ENCODE measurements at regions not wholly inside any gene's neighbourhood (a gene's known extent, or its start where the extent isn't known, plus 50 kb on each side); places are given as distances from the start of the nearest gene placed in this dataset.

DNA sequence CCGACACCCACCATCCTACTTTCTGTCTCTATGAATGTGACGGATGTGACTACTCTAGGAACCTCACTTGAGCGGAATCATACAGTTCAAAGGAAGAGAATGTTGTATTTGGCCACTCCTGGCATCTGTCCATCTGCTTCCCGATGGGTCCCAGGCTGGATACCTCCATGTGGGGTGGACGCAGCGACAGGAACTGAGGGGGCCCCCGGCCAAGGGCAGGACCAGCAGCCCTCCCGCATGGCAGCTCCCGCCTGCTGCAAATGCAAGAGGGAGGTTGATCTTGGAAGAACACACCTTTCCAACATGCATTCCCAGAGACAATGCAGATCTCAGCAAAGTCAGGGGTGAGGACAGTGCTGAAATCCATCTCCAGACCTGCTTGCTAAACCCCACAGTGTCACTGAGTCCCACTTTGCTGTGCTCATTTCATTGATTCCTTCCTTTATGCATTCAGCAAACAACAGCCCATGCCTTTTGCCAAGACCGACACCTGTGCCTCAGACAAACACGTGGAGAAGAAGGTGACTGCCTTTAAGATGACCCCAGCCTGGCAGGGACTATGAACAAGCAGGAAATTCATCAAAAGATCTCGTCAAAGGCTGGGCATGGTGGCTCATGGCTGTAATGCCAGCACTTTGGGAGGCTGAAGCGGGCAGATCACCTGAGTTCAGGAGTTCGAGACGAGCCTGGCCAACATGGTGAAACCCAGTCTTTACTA, 246.2 kb downstream of the CTTN start:
- DNase-seq, result no peak

DNA sequence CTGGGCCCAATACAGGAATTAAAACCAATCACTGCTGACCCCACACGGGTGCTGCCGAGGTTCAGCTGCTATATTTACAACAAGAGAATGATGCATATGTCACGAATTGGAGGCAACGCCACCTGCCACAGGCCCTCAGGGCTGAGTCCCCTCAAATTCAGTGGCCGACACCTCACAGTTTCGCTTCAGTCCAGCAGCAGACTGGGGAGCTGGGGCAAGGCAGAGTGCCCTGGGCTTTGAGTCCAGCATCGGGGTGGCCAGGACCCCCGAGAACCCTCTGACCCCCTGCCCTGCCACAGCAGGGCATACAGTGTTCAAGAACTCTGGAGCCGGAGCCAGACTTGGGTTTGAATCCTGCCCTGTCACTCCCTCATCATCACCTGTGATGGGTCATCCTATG, 247.2 kb downstream of the CTTN start:
- DNase-seq, result no peak

DNA sequence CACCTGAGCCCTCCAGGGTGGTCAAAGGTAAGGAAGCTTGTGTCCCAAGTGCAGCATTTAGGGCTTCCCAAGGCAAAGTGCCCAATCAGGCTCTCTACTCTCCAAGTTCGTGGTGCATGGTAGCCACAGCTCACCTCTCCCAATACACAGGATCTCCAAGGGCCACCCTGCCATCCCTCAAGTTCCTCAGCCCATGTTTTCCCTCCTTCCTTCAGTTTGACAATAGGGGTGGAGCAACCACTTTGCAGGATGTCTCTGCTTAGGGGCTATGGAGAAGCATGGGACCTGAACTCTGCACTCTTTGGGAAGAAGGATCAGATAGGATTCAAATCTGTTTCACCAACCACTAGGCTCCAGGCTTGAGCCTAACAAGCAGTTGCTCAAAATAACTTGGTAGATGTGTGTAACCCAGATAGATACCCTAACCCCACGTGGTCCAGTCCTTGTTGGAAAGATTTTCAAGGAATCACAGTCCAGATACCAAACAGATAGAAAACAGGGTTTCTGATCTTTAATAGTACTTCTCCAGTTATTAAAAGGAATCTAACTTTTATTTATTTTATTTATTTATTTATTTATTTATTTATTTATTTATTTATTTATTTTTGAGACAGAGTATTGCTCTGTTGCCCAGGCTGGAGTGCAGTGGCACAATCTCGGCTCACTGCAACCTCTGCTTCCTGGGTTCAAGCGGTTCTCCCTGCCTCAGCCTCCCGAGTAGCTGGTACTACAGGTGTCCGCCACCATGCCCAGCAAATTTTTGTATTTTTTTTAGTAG, 248.1 kb downstream of the CTTN start:
- DNase-seq, result no peak

DNA sequence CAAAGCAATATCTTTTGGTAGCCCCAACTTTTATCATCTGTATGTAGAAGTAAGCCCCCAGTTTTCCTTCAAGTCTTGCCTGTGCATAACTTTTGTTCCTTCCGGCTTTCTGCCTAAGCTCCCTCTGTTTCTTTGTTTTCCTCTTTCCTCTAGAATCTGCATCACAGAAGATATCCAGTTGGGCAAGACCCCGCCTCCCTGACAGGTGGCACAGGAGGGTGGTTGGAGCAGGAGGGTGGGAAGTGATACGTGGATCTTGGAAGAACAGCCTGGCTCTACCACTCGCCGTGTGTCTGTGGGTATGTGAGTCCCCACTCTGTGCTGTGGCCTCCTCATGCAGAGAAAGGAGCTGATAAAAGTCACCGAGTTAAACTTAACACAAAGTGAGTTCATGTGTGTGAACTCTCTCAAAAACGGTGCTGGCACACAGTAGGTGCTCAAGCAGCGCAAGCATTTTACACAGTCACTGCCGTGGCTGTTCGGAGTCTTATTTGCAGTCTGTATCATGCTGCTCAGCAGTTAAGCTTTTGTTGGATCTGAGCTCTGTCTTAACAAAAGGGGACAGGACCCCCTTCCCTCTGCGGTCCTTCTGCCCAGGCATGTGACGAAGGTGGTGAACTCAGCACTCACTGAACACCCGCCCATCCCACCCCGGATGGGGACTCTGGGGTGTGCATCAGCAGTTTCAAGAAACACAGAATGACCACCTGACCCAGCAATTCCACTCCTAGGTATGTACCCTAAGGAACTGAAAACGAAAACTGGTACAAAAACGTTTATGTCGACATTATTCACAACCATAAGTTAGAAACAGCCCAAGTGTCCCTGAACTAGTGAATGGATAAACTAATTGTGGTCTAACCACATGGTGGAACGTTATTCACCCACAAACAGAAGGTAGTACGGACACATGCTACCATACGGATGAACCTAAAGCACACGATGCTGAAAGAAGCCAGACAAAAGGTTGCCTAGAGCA, 249.1 kb downstream of the CTTN start:
- no peak for DNase-seq

DNA sequence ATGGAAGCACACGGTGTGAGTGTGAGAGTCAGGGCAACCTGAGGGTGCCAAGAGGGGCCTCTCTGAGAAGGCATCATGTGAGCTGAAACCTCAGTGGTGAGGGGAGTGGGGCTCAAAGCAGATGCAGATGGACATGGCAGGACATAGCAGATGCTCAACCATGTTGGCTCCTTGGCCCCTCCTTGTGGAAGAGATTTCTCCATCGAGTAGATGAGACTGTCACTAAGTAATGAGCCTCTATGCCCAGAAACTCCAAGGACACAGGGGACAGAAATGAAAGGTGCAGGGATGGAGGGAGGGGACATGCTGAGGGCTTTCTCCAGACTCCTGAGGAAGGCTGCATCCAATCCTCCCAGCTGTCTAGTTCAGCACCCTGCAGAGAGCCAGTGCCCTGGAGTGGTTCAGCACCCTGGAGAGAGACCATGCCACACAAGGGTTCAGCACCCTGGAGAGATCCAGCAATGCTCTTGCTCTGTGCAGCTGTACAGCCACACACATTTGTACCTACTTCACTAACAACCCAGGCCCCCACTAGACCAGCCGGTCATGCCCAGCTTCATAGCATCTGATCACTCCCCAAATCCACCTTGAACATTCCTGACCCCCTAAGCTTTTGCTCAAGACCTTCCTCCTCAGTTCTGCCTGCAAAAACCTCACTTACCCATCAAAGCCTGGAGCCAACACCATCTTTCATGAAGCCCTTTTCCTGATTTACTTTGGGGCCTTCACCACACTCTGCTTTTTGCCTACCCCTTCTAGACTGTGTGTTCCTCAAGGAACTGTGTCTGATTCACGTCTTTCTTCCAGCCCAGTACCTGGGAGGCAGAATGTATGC, 252.0 kb downstream of the CTTN start:
- peak in 21 of 51 donors; percentile 8 to 59 (median 33) for DNase-seq

DNA sequence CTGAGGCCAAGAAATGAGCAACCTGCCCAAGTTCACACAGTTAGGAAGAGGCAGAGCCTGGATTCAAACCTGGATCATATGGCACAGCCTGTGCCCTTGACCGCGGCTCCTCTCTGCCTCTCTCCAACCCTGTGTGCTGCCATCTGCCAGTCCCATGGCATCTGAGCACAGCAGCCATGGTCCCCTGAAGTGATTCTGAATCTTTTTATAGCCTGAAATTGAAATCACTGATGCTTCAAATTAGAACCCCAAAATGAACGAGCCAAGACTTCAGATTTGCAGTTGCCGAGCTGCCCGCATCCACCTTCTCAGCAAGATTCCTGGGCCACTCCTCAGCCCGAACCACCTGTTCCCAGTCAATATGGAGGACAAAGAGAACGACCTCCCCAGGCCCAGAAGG, 252.7 kb downstream of the CTTN start:
- no peak for DNase-seq

DNA sequence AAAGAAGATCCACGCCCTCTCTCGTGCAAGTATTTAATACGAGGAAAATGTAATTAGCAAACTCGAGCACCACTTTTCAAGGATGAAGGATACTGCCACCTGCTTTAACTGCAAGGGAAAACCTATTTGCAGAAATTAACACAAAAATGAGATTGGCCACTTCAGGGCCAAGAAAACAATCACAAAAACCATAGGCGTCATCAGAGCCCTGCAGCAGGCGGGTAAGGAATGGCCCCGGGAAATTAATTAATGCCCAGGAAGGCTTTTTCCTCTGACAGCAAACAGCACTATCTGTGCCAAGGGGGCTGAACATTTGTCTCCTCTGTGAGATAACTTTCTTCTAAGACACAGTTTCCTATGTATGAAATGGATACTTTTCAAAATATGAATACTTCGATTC, 255.7 kb downstream of the CTTN start:
- no peak for DNase-seq

DNA sequence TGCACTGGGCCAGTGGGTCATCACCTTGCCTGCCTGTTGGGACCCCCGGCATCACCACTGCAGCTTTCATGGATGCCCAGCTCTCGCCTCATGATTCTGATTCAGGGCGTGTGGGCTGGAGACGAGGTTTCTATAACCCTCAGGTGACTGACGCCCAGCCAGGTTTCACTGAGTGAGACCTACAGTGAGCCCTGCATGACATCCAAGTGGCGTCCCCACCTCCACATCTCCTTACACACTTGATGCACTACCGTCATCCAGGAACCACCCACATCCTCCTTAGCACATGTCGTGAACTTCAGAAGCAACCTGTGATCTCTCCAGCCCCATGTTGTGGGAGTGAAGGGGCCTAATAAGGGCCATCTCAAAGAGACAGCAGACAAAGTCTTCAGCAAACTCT, 257.5 kb downstream of the CTTN start:
- DNase-seq, result no peak

DNA sequence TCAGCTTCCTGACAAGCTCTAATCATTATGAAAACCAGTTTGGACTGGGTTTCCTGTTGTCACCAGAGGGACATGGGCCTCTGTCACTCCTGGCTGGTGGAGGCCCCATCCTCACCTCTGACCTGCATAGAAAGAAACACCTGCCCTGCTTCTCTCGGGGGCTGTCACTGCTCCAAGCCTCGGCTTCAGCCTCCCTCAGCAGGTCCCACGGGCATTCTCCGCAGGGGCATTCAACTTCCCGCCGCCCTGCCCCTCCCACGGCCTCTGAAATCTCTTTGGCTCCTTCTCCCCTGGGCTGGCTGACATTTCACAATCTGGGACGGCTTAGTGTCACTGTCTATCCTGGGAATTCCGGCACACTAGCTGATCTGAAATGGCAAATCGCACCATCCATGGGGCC, 257.9 kb downstream of the CTTN start:
- no peak for DNase-seq

DNA sequence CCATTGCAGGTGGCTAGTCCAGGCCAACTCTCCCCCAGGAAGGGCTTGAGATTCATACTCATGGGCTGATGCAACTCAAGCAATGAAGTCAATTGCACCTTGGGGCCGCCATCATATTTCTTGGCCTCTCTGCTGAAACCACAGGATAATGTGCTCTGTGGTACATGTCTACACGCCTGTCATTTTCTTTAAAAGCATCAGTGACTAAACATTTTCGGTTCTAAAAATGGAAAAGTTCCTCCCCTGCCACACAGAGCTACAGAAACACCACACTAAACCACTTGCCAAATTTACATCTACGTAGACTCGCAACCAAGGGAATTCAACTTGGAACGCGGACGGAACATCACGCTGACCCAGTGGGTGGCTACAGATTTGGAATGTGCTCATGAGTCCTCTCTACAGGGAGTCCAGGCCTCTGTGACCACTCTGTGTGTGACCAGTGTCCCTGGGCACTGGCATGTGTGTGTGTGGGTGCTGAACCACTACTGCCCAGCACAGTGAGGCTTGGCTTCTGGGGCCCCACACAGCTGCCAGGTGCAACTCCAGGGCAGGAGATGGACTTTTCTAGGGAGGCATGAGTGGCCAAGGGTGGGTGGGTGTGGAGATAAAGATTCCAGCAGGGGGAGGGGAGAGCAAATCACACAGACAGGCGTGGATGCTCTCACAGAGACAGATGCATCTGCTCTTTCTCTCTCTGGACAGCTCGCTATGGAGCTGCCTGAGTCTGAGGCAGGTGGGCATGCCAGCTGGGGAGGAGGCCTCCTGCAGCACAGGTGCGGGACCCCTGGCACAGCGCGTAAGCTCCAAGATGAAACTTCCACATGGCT, 261.9 kb downstream of the CTTN start:
- DNase-seq, result peak in 2 of 51 donors; percentile 18 to 35

DNA sequence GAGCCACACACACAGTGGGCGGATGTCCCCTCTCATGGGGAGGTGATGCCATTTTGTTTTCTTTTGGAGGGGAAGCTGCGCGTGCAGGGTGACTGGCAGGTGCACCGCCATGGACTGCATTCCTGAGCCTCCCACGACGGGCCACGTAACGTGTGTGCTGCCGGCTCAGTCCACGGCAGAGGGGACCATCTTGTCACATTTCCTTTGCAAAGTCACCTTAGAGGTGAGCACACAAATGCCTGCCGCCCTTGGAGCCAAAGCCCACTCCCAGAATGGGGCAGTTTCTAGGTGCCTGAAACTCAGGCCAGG, 262.5 kb downstream of the CTTN start:
- DNase-seq, result no peak

DNA sequence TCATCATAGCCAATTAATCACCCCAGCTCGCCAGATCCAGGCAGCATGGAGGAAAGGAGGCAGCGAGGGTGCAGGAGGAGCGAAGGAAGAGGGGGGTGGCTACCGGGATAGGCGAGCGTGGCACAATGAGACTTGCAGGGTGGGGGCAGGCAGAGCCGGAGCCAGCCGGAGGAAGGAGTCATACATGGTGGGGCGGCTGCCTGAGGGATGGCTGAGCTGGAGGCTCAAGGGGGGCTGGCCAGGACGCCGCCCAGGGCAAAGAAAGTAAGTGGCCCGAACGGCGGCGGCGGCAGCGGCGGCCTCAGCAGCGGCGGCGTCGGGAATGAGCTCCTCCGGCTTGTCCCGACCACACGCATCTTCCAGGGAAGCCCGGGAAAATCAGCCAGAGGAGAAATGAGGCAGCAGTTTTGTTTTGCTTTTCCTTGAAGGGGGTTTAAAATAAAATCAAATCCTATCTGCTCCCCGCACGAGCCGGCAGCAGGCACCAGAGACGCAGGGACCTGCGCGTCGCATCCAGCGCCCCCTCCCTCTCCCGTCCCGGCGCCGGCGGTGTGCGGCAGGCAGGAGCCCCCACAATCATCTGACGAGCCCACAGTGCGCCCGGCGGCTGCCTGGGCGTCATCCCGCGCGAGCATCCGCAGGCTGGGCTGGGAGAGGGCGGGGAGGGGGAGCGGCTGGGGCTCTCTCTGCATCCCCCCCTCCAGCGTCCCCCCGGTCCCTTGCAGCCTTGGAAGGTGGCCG, 263.6 kb downstream of the CTTN start:
- peak in 29 of 51 donors; percentile 9 to 71 (median 29) for DNase-seq

DNA sequence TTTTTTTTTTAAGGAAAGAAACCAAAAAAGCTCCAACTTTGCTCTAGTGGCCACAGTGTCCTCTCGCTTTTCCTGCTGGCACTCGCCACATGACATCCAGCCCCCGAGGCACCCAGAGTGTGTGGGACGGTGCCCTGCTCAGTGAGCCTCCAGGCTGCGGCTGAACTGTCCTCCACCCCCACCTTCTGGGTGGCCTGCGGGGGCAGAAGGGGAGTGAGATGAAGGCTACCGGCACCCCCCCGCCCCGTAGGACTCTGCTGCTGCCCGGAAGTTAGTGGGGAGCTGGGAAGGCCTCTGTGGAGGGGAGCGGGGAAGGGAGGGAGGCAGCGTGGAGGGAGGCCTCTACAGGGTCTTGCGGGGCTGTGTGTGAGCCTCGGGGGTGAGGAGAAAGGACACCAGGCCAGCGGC, 264.4 kb downstream of the CTTN start:
- DNase-seq, result no peak

DNA sequence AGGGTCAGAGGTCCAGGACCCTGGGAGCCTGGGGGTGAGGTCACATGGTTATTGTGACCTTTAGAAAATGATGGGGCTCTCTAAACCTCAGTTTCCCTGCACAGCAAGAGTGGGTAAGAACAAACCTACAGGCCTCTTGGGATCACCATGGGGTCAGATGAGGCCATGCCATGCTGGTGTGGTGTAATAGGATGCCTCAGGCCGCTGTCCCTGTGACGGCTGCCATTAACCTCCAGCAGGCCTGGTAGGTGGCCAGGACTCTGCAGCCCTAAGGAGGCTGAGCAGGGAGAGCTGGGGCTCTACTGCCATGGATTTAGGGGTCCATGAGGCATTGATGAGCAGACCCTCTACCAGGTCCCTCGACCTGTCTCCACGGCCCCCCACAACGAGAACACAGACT, 265.5 kb downstream of the CTTN start:
- no peak for DNase-seq

DNA sequence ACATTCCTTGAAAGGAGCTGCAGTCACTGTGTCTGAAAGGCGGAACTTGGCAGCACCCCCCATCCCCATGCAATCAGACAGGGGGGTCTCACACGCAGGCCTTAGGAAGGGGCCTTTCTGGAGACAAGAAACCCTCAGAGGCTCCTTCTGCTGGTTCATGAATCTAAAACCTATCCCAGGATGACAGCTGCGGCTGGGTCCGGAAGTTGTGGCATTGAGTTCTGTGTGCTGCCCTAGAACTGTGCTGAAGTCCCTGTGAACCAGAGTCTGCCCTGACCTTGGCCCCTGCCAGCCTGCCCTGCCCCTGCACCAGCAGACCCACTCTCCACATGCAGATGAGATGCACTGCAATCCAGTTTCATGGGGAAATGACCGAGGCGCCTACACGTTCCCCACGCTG, 268.0 kb downstream of the CTTN start:
- DNase-seq, result no peak

DNA sequence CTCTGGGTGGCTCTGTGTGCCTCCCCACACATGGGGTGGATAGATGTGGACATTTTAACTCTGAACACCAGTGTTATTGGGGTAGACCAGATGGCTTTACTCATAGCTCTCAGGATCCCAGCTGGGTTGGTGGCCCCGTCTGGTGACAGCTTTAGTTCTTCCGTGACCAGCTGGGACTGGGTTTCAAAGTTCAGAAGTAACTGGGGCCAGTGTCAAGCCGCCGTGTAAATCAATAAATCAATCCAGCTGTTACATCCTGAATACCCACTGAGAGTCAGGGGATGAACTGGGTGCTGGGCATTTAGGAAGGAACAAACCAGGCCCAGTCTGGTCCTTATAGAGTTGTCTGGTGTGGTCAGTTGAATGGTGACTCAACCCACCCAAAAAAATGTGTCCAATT, 269.4 kb downstream of the CTTN start:
- DNase-seq, result no peak

DNA sequence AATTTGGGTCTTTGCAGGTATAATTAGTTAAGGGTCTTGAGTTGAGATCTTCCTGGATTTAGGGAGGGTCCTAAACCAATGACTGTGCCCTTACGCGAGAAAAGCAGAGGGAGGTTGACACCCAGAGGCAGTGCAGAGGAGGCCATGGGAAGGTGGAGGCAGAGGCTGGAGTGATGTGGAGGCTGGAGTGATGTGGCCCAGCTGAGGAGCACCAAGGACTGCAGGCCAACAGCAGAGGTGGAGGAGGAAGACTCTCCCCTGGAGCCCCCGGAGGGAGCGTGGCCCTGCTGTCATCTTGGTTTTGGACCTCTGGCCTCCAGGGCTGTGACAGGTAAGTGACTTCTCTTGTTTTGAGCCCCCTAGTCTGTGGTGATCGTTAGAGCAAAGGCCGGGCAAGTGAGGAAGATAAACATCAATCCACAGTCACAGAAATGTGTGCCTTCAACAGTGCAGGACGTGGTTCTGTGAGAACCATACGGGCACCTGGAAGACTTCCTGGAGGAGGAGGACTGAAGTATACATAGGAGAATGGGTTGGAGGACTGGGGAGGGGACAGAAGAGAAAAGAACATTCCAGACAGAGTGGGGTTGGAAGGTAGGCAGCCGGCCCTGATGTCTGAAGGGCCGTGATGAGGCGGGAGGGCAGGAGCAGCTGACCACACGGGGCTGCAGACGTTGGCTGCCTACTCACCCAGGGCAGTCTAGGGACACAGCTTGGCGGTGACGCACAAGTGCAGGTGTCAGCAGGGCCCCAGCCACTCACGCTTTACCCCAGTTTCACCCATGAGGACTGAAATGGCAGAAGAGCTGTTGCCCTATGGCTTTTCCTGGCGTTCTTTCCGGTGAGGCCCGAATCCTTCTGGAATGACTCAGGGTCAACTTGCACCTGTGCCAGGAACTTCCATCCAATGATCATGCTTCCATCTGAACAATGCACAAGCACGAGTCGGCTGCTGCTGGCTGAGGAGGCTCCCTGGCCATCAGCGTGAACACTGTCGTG, 270.2 kb downstream of the CTTN start:
- DNase-seq, result no peak

DNA sequence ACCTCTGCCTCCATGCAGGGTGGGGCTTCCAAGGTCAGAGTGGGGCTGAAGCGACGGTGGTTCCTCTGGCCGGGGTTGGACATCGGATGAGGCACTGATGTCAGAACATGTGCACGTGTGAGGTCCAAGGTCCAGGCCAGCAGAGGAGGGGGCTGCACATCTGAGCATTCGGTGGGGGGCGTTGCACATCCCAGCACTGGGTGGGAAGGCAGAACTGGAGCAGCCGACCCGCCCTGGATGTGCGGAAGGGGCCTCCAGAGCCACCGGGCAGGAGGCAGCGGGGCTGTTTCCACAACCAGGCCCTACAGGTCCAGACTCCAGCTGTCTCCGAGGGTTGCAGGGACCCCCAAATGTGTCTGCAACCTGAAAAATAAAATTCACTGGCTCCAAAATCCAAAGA, 271.0 kb downstream of the CTTN start:
- no peak for DNase-seq

All from hypothalamus (tissue), 51 donors.